ENCODE measurements at regions not wholly inside any gene's neighbourhood (a gene's known extent, or its start where the extent isn't known, plus 50 kb on each side); places are given as distances from the start of the nearest gene placed in this dataset.

GRCh38 chr17:6893382-6894205, 62.1 kb upstream of the TEKT1 start:
- no peaks in the 10 kb centered on the region for H3K4me1 ChIP-seq (ENCODE audit: control insufficient read depth in 1 of 2, insufficient read depth in 1 of 2, low read depth in 1 of 2, low read length in 1 of 2)
- H3K36me3 ChIP-seq, result no peaks in the 10 kb centered on the region
- TF ChIP-seq CTCF (IDR thresholded peaks at IDR 0.05), result no peak
- H3K27ac ChIP-seq, result no peak overlapping the region
- no peaks in the 10 kb centered on the region for H3K9me3 ChIP-seq
- peaks cover 26% of the 10 kb centered on the region for H3K27me3 ChIP-seq
- H3K4me3 ChIP-seq (ENCODE audit: low read depth in 1 of 2, low read length in 1 of 2), result no peak overlapping the region

GRCh38 chr17:6894206-6894528, 62.6 kb upstream of the TEKT1 start:
- Histone ChIP-seq H3K36me3 (peaks cover 1% of the 10 kb centered on the region), H3K4me1 (ENCODE audit: control insufficient read depth in 1 of 2, insufficient read depth in 1 of 2, low read depth in 1 of 2, low read length in 1 of 2) (no peaks in the 10 kb centered on the region), H3K9me3 (no peaks in the 10 kb centered on the region), H3K27ac (no peak overlapping the region), H3K4me3 (ENCODE audit: low read depth in 1 of 2, low read length in 1 of 2) (no peak overlapping the region), H3K27me3 (peaks cover 26% of the 10 kb centered on the region)
- no peak for TF ChIP-seq CTCF (IDR thresholded peaks at IDR 0.05)

- TF ChIP-seq CTCF (IDR thresholded peaks at IDR 0.05), result no peak
Measured at GRCh38 chr17:6901086-6901485, 69.6 kb upstream of the TEKT1 start.

GRCh38 chr17:6903326-6903900, 71.9 kb upstream of the TEKT1 start:
- Histone ChIP-seq H3K9me3 (no peaks in the 10 kb centered on the region), H3K4me3 (ENCODE audit: low read depth in 1 of 2, low read length in 1 of 2) (no peak overlapping the region), H3K27me3 (no peaks in the 10 kb centered on the region), H3K4me1 (ENCODE audit: control insufficient read depth in 1 of 2, insufficient read depth in 1 of 2, low read depth in 1 of 2, low read length in 1 of 2) (no peaks in the 10 kb centered on the region), H3K36me3 (peaks cover 12% of the 10 kb centered on the region), H3K27ac (no peak overlapping the region)
- TF ChIP-seq CTCF (IDR thresholded peaks at IDR 0.05), result no peak

More at GRCh38 chr17:6901086-6901485, 69.6 kb upstream of the TEKT1 start:
- H3K36me3 ChIP-seq, result peaks cover 11% of the 10 kb centered on the region
- no peaks in the 10 kb centered on the region for H3K27me3 ChIP-seq
- H3K4me3 ChIP-seq (ENCODE audit: low read depth in 1 of 2, low read length in 1 of 2), result no peak overlapping the region
- H3K27ac ChIP-seq, result no peak overlapping the region
- no peaks in the 10 kb centered on the region for H3K9me3 ChIP-seq
- no peaks in the 10 kb centered on the region for H3K4me1 ChIP-seq (ENCODE audit: control insufficient read depth in 1 of 2, insufficient read depth in 1 of 2, low read depth in 1 of 2, low read length in 1 of 2)

GRCh38 chr17:6908807-6909206, 77.3 kb upstream of the TEKT1 start:
- no peak for TF ChIP-seq CTCF (IDR thresholded peaks at IDR 0.05)
- Histone ChIP-seq H3K4me1 (ENCODE audit: control insufficient read depth in 1 of 2, insufficient read depth in 1 of 2, low read depth in 1 of 2, low read length in 1 of 2) (peaks cover 2 to 3% of the 10 kb centered on the region in 2 experiments), H3K27me3 (no peaks in the 10 kb centered on the region), H3K9me3 (no peaks in the 10 kb centered on the region), H3K4me3 (ENCODE audit: low read depth in 1 of 2, low read length in 1 of 2) (no peak overlapping the region), H3K27ac (no peak overlapping the region), H3K36me3 (peaks cover 14% of the 10 kb centered on the region)

All from neutrophil (primary cell).